GM21528 (cell line): ENCODE measurements at regions not wholly inside any gene's neighbourhood (a gene's known extent, or its start where the extent isn't known, plus 50 kb on each side); places are given as distances from the start of the nearest gene placed in this dataset.
"Not testable (repeated sequence)": the region's sequence is repeated elsewhere in the genome, so short reads cannot be mapped to it uniquely, and the experiment has no call there.

Experiments
- ATAC-seq: cut with Tn5 transposase; IDR thresholded peaks from one replicate; pipeline ENCODE4 v1.9.1; 2021; ENCODE audit warnings: mild to moderate bottlenecking, moderate library complexity; ENCODE audit not compliant: unreplicated experiment, low FRiP score

DNA sequence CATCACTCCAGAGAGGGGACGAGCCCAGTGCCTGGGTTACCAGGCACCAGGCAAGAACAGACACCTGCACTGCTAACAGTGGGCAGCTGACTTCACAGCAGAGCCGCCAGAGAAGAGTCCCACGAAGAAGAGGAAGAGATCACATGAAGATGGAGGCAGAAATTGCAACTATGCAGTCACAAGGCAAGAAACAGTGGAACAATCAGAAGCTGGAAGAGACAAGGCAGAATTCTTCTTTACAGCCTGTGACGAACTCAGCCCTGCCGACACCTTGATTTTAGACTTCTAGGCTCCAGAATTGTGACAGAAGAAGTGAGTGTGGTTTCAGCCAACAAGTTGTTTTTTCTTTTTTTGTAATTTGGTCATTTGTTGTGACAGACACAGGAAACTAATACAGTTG, 59.2 kb downstream of the IL12A start:
- ATAC-seq, result no peak

DNA sequence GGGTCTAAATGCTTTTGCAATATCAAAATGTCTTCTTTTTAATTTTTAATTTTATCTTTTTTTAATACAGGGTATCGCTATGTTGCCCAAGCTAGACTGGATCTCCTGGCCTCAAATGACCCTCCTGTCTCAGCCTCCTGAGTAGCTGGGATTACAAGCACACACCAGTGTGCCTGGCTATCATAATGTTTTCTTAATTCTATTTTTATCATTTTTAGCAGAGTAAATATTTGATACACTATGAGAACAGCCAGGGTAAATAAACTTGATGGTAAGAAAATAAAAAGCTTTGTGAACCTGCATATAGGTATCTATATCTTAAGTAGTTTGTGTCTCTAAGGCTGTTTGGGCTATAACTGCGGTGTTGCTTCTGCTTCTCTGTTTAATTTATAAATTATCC, 60.4 kb downstream of the IL12A start:
- ATAC-seq, result no peak

- ATAC-seq, result no peak
Measured at GRCh38 chr3:160049565-160049964, 60.9 kb downstream of the IL12A start.

DNA sequence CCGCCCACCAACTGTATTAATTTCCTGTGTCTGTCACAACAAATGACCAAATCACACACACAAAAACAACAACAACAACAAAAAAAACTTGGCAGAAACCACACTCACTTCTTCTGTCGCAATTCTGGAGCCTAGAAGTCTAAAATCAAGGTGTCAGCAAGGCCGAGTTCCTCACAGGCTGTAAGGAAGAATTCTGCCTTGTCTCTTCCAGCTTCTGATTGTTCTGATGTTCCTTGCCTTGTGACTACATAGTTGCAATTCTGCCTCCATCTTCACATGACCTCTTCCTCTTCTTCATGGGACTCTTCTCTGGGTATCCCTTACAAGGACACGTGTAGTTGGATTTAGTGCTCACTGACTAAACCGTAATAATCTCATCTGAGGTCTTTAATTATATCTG, 61.4 kb downstream of the IL12A start:
- ATAC-seq, result no peak

- ATAC-seq, result no peak
Measured at GRCh38 chr3:160052385-160053047, 63.9 kb downstream of the IL12A start.

DNA sequence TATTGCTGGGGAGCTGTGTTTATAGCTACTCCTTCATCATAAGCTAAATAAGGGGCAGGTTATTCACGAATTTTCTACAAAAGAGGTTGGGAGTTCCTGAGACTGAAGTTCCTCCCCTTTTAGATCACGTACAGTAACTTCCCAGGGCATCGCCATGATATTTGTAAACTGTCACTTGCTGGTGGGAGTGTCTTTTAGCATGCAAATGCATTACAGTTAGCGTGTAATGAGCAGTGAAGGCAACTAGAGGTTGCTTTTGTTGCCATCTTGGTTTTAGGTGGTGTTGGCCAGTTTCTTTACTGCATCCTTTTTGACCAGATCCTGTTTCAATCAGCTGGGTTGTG, 64.4 kb downstream of the IL12A start:
- no peak for ATAC-seq

DNA sequence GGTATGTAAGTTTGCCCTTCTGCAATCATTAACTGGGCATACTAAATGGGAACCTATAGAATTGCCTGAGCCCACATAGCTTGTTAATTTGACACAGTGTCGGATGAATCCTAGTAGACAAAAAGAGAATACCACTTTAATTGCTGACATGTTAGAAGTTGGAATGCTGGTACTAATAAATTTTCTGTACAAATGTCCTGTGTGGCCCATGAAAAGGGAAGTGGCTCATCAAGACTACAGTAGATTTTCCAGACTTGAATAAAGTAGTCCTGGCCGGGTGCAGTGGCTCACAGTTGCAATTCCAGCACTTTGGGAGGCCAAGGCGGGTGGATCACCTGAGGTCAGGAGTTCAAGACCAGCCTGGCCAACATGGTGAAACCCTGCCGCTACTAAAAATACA, 66.2 kb downstream of the IL12A start:
- ATAC-seq, result not testable (repeated sequence)

GRCh38 chr3:160055659-160056058, 67.0 kb downstream of the IL12A start:
- no peak for ATAC-seq

DNA sequence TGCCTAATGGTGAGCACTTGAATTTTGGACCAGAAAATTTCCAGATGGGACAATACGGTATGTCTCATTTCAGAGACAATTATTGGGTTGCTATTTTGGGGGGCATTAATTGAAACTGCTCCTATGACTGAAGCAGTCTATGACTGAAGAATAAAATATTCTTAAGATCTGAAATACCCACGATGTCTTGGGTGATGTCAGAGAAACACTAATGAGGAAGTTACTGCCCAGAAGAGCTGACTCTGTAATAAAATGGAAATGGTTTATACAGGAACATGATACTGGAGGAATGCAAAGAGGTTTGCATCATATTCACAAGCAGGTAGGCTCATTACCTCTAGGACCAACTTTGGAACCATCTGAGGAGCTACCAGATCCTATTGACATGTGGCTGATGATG, 68.7 kb downstream of the IL12A start:
- no peak for ATAC-seq

DNA sequence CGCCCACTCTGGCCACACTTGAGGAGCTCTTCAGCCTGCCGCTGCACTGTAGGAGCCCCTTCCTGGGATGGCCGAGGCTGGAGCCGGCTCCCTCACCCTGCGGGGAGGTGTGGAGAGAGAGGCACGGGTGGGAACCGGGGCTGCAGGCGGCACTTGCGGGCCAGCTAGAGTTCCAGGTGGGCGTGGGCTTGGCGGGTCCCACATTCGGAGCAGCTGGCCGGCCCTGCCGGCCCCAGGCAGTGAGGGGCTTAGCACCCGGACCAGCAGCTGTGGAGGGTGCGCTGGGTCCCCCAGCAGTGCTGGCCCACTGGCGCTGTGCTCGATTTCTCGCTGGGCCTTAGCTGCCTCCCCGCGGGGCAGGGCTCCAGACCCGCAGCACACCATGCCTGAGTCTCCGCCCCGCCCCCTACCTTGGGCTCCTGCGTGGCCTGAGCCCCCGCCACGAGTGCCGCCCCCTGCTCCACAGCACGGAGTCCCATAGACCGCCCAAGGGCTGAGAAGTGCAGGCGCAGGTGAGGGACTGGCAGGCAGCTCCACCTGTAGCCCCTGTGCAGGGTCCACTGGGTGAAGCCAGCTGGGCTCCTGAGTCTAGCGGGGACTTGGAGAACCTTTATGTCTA, 71.9 kb downstream of the IL12A start:
- ATAC-seq, result no peak

DNA sequence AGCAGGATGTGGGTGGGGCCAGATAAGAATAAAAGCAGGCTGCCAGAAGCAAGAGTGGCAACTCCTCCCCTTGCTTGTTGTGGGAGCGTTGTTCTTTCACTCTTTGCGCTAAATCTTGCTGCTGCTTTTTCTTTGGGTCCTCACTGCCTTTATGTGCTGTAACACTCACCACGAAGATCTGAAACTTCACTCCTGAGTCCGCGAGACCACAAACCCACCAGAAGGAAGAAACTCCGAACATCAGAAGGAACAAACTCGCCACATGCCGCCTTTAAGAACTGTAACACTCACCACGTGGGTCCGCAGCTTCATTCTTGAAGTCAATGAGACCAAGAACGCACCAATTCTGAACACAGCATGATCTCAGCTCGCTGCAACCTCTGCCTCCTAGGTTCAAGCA, 72.9 kb downstream of the IL12A start:
- no peak for ATAC-seq

DNA sequence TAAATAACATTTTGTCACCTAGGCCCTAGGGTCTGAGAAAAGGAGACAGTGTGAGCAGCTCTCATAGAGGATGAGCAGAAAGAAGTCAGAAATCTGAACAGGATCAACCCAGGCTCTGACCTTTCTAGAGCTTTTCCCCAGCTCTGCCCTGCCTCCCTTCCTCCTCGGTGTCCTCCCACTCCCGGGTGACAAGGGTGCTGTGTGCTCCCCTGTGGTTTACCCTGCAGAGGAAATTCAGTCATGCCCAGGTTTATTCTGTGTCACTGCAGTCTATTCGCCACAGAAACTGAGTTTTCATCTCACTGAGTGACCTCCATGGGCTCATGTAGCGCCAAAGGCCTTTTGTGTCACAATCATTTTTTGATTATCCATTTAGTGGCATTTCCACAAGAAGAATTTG, 76.6 kb downstream of the IL12A start:
- ATAC-seq, result no peak

DNA sequence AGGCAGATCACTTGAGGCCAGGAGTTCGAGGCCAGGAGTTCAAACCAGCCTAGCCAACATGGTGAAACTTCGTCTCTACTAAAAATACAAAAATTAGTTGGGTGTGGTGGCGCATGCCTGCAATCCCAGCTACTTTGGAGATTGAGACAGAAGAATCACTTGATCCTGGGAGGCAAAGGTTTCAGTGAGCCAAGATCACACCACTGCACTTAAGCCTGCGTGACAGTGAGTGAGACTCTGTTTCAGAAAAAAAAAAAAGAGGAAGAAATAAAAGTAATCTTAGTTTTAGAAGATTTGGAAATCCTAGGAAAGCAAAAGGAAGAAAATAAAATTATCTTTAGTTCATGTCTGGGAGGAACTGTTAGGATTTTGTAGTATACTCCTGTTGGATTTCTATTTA, 77.2 kb downstream of the IL12A start:
- ATAC-seq, result no peak

DNA sequence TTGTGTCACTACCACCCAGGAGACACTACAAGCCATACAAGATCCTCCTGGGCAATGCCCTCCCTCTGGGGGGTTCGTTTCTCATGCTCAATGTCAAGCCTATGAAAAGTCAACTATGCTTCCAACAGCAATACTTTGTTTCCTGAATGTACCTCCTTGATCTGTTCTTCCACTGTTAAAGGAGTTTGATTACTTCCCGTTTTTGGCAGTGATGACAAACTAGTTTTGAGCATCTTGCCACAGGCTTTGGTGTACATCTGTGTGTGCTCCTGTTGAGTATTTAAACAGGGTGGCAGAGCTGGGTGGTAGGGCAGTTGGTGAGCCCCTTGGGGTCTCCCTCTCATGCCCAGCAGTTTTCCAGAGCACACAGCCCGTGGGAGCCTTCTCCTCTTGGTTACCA, 81.4 kb downstream of the IL12A start:
- no peak for ATAC-seq

DNA sequence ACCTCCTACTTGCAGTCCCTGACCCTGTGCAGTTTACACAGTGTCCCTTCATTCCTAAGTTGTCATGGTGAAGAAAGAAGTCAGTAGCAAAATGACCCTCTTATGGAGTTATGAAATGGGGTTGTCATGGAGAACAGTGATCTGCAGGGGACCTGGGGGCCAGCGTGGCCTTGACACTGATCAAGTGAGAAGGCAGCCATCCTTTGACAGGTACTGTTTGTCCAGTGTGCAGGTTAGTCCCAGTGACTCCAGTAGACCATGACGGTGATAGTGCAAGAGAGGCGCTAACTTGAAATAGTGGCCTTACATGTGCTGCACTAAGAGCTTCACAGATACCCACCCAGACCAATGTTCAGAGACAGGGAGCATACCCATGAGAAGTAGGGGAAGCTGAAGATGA, 87.9 kb downstream of the IL12A start:
- no peak for ATAC-seq

- ATAC-seq, result no peak
Measured at GRCh38 chr3:160078533-160078932, 89.9 kb downstream of the IL12A start.

GRCh38 chr3:160081958-160082533, 93.4 kb downstream of the IL12A start:
- no peak for ATAC-seq

DNA sequence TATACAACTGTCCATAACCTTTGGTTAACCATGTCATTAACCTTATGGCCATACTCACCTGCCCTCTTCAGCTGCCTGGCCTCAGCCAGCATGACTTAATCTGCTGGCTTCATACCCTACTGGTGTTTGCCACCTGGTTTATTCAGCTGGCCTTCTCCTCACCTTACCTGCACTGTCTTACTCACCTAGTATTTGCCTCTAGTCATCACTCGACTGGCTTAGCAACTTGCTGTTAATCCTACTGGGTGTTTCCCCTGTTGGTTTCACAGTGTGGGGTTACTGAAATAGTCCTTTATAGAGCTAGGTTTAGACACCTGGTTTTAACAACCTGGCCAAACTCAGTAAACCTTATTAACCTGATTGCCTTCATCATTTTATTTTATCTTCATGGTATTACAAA, 96.4 kb downstream of the IL12A start:
- ATAC-seq, result no peak

DNA sequence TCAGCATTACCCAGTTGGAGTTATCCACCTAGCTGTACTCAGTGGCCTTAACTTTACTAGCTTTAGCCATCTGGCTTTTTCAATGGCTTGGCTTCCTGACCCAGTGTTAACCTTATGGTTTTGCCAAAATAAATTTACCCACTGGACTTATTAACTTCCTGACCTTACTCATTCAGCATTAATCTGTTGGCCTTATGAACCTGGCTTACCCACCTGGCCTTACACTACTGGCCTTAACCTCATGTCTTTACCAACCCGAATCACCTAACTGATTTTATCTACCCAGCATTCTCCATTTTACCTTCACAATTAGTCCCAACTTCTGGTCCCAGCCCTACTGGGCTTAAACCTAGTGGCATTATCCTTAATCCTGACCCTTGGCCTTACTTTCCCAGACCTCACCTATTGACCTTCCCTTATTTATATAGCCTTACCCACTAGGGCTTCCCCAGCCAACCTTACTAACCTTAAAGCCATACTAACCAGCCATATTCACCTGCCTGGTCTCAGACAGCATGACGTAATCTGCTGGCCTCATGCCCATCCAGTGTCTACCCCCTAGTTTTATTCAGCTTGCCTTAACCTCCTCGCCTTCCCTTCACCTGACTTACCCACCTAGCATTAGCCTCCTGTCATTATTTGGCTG, 100.0 kb downstream of the IL12A start:
- no peak for ATAC-seq

DNA sequence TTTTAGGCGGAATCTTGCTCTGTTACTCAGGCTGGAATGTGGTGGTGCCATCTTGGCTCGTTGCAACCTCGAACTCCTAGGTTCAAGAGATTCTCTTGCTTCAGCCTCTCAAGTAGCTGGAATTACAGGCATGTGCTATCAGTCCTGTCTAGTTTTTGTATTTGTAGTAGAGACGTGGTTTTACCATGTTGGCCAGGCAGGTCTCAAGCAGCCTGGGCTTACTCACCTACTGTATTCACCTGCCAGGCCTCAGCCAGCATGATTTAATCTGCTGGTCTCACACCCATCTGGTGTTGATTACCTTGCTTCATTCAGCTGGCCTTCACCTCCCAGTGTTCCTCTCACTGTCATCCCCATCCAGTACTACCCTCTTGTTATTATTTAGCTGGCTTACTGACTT, 102.0 kb downstream of the IL12A start:
- no peak for ATAC-seq

DNA sequence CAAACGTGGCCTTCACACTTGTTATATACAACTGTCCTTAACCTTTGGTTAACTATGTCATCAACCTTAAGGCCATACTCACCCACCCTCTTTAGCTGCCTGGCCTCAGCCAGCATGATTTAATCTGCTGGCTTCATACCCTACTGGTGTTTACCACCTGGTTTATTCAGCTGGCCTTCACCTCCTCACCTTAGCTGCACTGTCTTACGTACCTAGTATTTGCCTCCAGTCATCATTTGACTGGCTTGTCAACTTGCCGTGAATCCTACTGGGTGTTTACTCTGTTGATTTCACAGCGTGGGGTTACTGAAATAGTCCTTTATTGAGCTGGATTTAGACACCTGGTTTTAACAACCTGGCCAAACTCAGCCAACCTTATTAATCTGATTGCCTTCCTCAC, 102.8 kb downstream of the IL12A start:
- ATAC-seq, result no peak

- no peak for ATAC-seq
Measured at GRCh38 chr3:160092760-160093159, 104.1 kb downstream of the IL12A start.
